A673 (cell line): ENCODE measurements at regions not wholly inside any gene's neighbourhood (a gene's known extent, or its start where the extent isn't known, plus 50 kb on each side); places are given as distances from the start of the nearest gene placed in this dataset.

Experiments
- EZH2 ChIP-seq: fragments of 200-600 bp; sonication (generic); IDR thresholded peaks from 2 replicates; pipeline ENCODE4 v1.6.1; 2017; ENCODE audit warnings: borderline replicate concordance, low read depth, mild to moderate bottlenecking, mixed read lengths, antibody characterized with exemption, low read length; ENCODE audit not compliant: poor library complexity, severe bottlenecking
- TF ChIP-seq, protein P1 (sequence below): fragments of 300-800, 200-600 bp; sonication (generic); conservative IDR thresholded peaks from 2 replicates; pipeline ENCODE4 v1.5.1; 2017; ENCODE audit warnings: low read depth, mild to moderate bottlenecking, antibody characterized with exemption, low read length, moderate library complexity, mixed read lengths

DNA sequence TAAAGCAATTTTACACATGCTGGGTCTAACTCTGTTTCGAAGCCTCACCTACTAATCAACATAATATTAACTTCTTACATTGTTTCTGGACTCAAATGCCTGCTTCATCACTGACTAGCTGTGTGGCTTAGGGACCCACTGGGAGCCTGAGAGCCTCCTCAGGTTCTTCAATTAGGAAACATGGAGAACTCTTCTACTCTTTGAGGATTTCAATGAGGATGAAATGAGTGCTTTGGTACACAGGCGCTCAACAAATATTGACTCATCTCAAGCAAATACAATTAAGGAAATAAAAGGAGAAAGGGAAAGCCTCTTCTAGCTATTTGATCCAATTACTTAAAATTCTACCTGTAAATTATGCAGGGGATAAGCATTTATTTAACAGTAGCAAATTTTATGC lies 84.4 kb upstream of the JAK1 start:
- TF ChIP-seq, protein P1, sequence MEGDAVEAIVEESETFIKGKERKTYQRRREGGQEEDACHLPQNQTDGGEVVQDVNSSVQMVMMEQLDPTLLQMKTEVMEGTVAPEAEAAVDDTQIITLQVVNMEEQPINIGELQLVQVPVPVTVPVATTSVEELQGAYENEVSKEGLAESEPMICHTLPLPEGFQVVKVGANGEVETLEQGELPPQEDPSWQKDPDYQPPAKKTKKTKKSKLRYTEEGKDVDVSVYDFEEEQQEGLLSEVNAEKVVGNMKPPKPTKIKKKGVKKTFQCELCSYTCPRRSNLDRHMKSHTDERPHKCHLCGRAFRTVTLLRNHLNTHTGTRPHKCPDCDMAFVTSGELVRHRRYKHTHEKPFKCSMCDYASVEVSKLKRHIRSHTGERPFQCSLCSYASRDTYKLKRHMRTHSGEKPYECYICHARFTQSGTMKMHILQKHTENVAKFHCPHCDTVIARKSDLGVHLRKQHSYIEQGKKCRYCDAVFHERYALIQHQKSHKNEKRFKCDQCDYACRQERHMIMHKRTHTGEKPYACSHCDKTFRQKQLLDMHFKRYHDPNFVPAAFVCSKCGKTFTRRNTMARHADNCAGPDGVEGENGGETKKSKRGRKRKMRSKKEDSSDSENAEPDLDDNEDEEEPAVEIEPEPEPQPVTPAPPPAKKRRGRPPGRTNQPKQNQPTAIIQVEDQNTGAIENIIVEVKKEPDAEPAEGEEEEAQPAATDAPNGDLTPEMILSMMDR: no peak
- no peak for TF ChIP-seq EZH2
